ENCODE measurements at regions not wholly inside any gene's neighbourhood (a gene's known extent, or its start where the extent isn't known, plus 50 kb on each side); places are given as distances from the start of the nearest gene placed in this dataset.

- Histone ChIP-seq H3K9me3 (no peaks in the 10 kb centered on the region), H3K4me1 (ENCODE audit: low read depth) (no peaks in the 10 kb centered on the region), H3K4me3 (no peak overlapping the region), H3K36me3 (ENCODE audit: low read depth) (no peaks in the 10 kb centered on the region)
- no peak for DNase-seq
- intact Hi-C loops (cut with DNase I, micrococcal nuclease): no loop called here
- no peak for ATAC-seq
- TF ChIP-seq CTCF (IDR thresholded peaks at IDR 0.05): no peak
These were observed 89.4 kb upstream of the NTRK3 start for GRCh38 chr15:88345962-88346361.

GRCh38 chr15:88344786-88345185 is 88.2 kb upstream of the NTRK3 start:
- no peaks in the 10 kb centered on the region for H3K36me3 ChIP-seq (ENCODE audit: low read depth)
- no peaks in the 10 kb centered on the region for H3K9me3 ChIP-seq
- no peak for TF ChIP-seq CTCF (IDR thresholded peaks at IDR 0.05)
- DNase-seq (no peak), ATAC-seq (no peak)
- no peak overlapping the region for H3K4me3 ChIP-seq
- intact Hi-C loops (cut with DNase I, micrococcal nuclease): no loop called here
- no peaks in the 10 kb centered on the region for H3K4me1 ChIP-seq (ENCODE audit: low read depth)

GRCh38 chr15:88342666-88343065 is 86.1 kb upstream of the NTRK3 start:
- Histone ChIP-seq H3K9me3 (no peaks in the 10 kb centered on the region), H3K36me3 (ENCODE audit: low read depth) (no peaks in the 10 kb centered on the region), H3K4me3 (no peak overlapping the region), H3K4me1 (ENCODE audit: low read depth) (no peaks in the 10 kb centered on the region)
- no peak for TF ChIP-seq CTCF (IDR thresholded peaks at IDR 0.05)
- no peak for ATAC-seq
- intact Hi-C loops (cut with DNase I, micrococcal nuclease): no loop called here
- DNase-seq: no peak

- Histone ChIP-seq H3K36me3 (ENCODE audit: low read depth) (no peaks in the 10 kb centered on the region), H3K4me1 (ENCODE audit: low read depth) (no peaks in the 10 kb centered on the region), H3K4me3 (no peak overlapping the region), H3K9me3 (no peaks in the 10 kb centered on the region)
- DNase-seq (no peak), ATAC-seq (no peak)
- no peak for TF ChIP-seq CTCF (IDR thresholded peaks at IDR 0.05)
- intact Hi-C loops (cut with DNase I, micrococcal nuclease): no loop called here
These were observed 85.1 kb upstream of the NTRK3 start for GRCh38 chr15:88341653-88342052.

- Histone ChIP-seq H3K9me3 (no peaks in the 10 kb centered on the region), H3K36me3 (ENCODE audit: low read depth) (no peaks in the 10 kb centered on the region), H3K4me1 (ENCODE audit: low read depth) (no peaks in the 10 kb centered on the region), H3K4me3 (no peak overlapping the region)
- ATAC-seq: no peak
- no peak for TF ChIP-seq CTCF (IDR thresholded peaks at IDR 0.05)
- intact Hi-C loops (cut with DNase I, micrococcal nuclease): no loop called here
- DNase-seq: no peak
These were observed 84.5 kb upstream of the NTRK3 start for GRCh38 chr15:88341006-88341405.

GRCh38 chr15:88337993-88338392 is 81.5 kb upstream of the NTRK3 start:
- H3K4me3 ChIP-seq: no peak overlapping the region
- H3K4me1 ChIP-seq (ENCODE audit: low read depth): no peaks in the 10 kb centered on the region
- H3K9me3 ChIP-seq: no peaks in the 10 kb centered on the region
- ATAC-seq (no peak), DNase-seq (no peak)
- intact Hi-C loops (cut with DNase I, micrococcal nuclease): no loop called here
- H3K36me3 ChIP-seq (ENCODE audit: low read depth): no peaks in the 10 kb centered on the region
- TF ChIP-seq CTCF (IDR thresholded peaks at IDR 0.05): no peak

Data from mucosa of descending colon (tissue), 3 donors.